ENCODE measurements at regions not wholly inside any gene's neighbourhood (a gene's known extent, or its start where the extent isn't known, plus 50 kb on each side); places are given as distances from the start of the nearest gene placed in this dataset.

GRCh38 chr6:62670490-62671223 is 384.6 kb upstream of the KHDRBS2 start:
- DNase-seq: no peak

GRCh38 chr6:62669831-62670230 is 383.8 kb upstream of the KHDRBS2 start:
- DNase-seq: no peak

GRCh38 chr6:62652692-62653328 is 366.8 kb upstream of the KHDRBS2 start:
- DNase-seq: no peak

- DNase-seq: no peak
Measured at GRCh38 chr6:62645274-62645673, 359.2 kb upstream of the KHDRBS2 start.

GRCh38 chr6:62640749-62641148 is 354.7 kb upstream of the KHDRBS2 start:
- DNase-seq: no peak

GRCh38 chr6:62626661-62627060 is 340.6 kb upstream of the KHDRBS2 start:
- no peak for DNase-seq

GRCh38 chr6:62623846-62624532 is 338.0 kb upstream of the KHDRBS2 start:
- DNase-seq: no peak

- DNase-seq: no peak
Measured at GRCh38 chr6:62615366-62616015, 329.5 kb upstream of the KHDRBS2 start.

- DNase-seq: no peak
Measured at GRCh38 chr6:62614442-62614841, 328.4 kb upstream of the KHDRBS2 start.

GRCh38 chr6:62613928-62614327 is 327.9 kb upstream of the KHDRBS2 start:
- DNase-seq: no peak

- no peak for DNase-seq
Measured at GRCh38 chr6:62612471-62612870, 326.4 kb upstream of the KHDRBS2 start.

GRCh38 chr6:62570372-62570771 is 284.3 kb upstream of the KHDRBS2 start:
- no peak for DNase-seq

GRCh38 chr6:62541502-62541901 is 255.5 kb upstream of the KHDRBS2 start:
- no peak for DNase-seq

GRCh38 chr6:62530985-62531384 is 245.0 kb upstream of the KHDRBS2 start:
- no peak for DNase-seq

- DNase-seq: peak; percentile 38
Measured at GRCh38 chr6:62528894-62529526, 243.0 kb upstream of the KHDRBS2 start.

- no peak for DNase-seq
Measured at GRCh38 chr6:62523630-62524029, 237.6 kb upstream of the KHDRBS2 start.

- no peak for DNase-seq
Measured at GRCh38 chr6:62519574-62519973, 233.5 kb upstream of the KHDRBS2 start.

GRCh38 chr6:62516291-62517141 is 230.5 kb upstream of the KHDRBS2 start:
- no peak for DNase-seq

- no peak for DNase-seq
Measured at GRCh38 chr6:62492192-62492822, 206.3 kb upstream of the KHDRBS2 start.

- no peak for DNase-seq
Measured at GRCh38 chr6:62480544-62480943, 194.5 kb upstream of the KHDRBS2 start.

GRCh38 chr6:62479697-62480220 is 193.7 kb upstream of the KHDRBS2 start:
- DNase-seq: no peak
